Stimulated activated CD4-positive, alpha-beta T cell treated with anti-CD3 and anti-CD28 coated beads, Interleukin-2, amount 100 ng/mL, for 24 hours (primary cell): ENCODE measurements at regions not wholly inside any gene's neighbourhood (a gene's known extent, or its start where the extent isn't known, plus 50 kb on each side); places are given as distances from the start of the nearest gene placed in this dataset.
A peak's percentile ranks its signal among the peaks of the same experiment; 100 is the strongest.

Experiments used
- DNase-seq, 2 donors: peaks; one replicate each; pipeline ENCODE4 v3.0.0-alpha.2; 2020

GRCh38 chr15:70504988-70505387 is 258.4 kb downstream of the UACA start:
- DNase-seq: no peak

GRCh38 chr15:70504299-70504951 is 258.9 kb downstream of the UACA start:
- DNase-seq: peak in 1 of 2 donors; percentile 48

- no peak for DNase-seq
These were observed 259.5 kb downstream of the UACA start for GRCh38 chr15:70503798-70504298.

- no peak for DNase-seq
These were observed 260.1 kb downstream of the UACA start for GRCh38 chr15:70503073-70503745.

GRCh38 chr15:70502529-70502928 is 260.8 kb downstream of the UACA start:
- no peak for DNase-seq

DNA sequence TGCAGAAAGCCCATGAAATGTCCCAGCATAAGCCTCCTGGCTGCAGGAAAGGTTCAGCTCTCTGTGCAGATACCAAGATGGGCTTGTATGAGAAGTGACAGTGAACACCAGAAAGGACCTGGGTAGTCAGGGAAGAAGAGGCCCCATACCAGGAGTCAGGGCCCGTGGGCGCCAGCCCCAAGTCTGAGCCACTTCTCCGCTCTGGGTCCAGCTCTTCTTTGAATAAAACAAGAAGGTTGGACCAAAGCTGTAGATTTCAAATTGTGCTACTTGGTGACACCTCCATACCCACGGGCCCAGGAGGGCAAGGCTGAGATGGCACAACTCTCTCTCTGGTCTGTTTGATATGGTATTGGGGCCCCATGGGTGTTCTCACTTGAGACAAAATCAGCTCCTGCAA is 261.5 kb downstream of the UACA start:
- DNase-seq: no peak

DNA sequence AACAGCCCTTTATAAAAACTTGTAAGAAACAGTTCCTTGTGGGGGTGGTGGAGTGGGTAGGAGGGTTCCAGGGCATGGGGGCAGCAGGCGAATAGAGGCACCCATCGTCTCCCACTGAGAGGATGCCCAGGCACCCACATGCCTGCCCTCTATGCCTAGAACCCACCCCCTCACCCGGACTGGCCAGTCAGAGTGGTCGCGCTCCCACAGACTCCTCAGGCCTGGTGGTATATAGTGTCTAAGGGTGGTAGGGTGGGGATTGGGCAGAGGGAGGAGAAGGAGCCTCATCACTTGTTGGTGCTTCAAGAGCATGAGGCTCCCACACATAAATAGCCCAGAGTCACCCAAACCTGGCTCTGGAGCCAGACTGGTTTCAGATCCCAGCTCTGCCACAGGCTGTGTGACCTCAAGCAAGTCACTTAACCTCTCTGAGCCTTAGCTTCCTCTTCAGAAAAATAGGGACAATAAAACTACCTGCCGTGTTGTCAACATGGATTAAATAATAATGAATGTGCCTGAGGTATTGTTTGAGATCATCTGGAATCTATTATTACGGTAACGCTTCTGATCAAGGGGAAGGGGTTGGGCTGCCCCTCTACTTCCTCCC is 262.1 kb downstream of the UACA start:
- no peak for DNase-seq

DNA sequence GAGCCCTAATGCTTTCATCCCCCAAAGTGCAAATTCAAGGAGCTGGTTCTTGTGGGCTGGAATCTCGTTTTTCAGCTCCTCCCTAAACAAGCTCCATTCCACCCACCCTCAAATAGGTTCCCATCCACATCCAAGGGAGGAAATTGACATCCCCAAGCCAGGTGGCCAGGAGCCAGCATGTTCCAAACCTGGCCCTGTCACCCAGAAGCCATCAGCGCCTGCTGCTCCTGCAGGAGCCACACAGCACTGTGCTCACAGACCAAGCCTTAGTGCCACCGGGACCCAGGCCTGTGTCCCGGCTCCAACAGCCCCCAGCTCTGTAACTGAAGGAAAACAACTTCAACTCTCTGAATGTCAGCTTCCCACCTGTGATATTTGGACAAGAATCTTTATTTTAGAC is 263.6 kb downstream of the UACA start:
- DNase-seq: no peak

DNA sequence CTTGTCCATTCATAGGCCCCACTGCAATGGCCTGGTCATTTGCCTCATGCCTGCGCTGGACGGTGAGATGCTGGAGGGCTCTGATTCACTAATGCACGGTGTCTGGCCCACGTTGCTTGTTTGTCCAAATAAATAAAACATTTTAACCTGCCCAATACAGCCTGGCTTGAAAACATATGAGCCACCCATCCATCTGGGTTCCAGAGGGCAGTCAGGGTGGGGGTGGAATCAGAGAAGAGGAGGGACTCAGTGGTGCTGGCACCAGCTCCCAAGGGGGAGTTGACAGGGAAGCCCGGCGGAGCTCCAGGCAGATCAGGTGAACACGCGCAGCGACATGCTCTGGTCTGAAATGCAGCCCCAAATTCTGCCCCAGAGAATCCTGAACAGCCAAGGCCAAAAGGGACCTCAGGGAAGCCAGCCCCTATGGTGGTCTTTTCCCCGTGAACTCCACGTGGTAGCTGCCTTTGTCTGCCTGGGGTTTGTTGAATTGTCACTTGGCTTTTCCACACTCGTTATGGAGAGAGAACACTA is 265.2 kb downstream of the UACA start:
- no peak for DNase-seq

DNA sequence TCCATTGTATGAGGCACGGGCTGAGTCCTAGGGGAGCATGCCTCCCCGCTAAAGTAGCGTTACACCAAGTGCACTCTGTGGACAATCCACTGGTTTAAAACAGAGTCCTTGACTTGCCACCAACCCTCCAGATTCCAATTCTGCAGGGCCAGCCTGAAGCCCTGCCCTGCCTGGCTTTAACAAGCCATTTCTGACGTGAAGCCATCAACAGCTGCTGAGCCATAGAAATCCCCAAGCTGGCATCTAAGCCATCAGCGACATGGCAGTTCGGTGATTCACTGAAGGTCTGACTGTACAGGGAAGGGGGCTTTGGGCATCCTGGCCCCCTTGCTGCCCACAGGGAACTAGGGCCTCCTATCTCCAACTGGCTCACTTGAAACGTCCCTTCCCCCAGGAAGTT is 265.7 kb downstream of the UACA start:
- DNase-seq: no peak

GRCh38 chr15:70495991-70496599 is 267.3 kb downstream of the UACA start:
- DNase-seq: no peak

DNA sequence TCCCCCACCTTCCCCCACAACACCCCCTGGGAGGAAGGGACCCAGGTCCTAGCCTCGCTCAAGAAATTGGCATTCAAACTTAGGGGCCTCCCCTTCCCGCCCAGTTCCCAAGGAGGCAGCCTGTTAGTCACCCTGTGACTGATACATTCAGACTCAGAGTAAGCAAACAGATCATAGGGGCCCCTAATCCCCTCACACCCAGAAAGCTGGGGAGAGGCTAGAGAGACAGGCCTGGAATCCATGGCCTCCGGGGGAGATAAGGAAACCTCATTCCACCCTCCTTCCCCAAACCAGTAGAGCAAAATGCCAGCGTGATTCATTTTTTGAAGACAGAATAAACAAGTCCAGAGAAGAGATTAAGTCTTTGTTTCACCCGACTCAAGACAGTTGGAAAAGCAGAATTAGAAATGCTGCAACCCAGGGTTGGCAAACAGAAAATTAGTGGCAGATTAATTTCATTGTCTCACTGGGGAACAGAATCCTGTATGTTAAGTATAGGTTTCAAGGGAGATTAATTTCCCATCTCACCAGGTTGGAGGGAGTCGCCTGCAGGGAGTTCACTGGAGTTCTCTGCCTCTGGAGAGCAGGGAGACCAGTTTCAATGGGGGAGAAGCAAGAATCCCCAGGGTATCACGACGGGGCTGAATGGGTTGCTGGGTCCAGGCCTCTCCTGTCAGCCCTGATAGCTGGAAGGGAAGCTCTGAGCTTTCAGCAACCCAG is 268.3 kb downstream of the UACA start:
- peak; percentile 52 to 53 for DNase-seq

DNA sequence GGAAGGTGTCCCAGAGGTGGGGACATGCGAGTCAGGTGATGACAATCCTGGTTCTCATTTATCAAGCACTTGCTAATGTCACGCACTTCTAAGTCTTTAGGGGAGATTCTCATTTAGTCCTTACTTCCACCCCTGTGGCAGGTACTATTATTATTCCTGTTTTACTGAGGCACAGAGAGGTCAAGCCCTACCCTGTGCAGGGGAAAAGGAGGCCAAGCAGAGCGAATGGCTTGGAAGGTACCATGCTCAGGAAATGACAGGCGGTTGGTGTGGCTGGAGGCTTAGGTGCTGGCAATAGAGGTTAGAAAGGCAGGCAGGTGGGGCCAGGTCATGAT is 268.9 kb downstream of the UACA start:
- DNase-seq: no peak

GRCh38 chr15:70493787-70494516 is 269.4 kb downstream of the UACA start:
- DNase-seq: no peak

- DNase-seq: no peak
These were observed 270.0 kb downstream of the UACA start for GRCh38 chr15:70493376-70493775.

DNA sequence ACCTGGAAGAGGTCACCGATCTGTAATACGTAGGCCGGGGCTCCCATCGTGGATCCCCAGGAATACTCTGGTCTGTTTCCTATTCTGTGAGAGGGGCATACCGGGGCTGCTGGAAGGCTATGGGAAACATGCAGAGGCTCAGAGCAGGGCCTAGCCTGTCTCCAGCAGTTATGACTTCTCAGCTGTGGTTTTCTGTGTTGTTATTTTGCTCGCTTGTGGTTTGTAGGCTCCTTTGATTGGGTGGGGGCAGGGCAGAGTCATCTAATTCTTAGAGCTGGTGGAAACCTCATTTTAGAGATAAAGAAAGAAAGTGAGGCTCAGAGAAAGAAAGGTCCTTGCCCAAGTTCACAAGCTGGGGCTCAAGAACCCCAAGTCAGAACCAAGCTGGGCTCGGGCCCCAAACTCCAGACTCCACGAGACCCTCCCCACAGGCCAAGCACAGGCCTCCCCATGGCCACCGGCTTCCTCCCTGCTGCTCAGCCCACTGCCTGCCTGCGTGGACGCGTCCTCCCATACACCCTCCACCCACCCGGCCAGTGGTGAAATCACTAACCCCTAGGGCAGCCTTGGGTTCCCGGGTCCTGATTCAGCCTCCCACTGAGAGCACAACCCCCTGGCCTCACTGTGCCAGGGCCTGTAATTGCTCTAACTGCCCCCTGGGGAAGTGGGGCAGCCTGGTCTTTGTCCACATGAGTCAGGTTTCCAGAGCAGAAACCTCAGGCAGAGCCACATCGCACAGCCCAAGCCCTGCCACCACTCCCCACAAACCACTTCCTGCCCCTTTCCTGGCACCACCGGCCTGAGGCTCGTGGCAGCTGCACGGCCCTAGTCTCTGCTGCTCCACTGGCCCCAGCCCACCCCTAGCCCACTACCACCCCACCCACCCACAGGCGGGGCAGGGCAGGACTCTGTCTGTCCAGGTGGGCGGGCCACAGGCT is 270.8 kb downstream of the UACA start:
- peak; percentile 80 to 82 for DNase-seq

- DNase-seq: no peak
These were observed 271.7 kb downstream of the UACA start for GRCh38 chr15:70491641-70492040.

GRCh38 chr15:70491201-70491621 is 272.1 kb downstream of the UACA start:
- no peak for DNase-seq

DNA sequence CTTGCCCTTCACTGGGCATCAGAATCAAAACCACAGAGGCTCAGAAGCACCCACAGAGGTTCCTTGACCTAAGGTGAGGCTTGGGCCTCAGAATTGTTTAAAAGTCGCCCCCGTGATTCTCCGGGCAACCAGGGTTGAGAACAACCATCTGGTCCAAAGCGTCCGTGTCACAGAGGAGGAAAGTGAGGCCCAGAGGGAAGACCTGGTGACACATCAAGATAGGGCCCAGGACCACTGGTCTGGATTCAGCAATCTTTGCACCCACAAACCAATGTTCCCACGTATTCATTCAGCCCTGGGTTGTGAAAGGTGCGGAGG is 272.6 kb downstream of the UACA start:
- no peak for DNase-seq

GRCh38 chr15:70490148-70490837 is 273.1 kb downstream of the UACA start:
- no peak for DNase-seq
